GM18511 (cell line): ENCODE measurements at regions not wholly inside any gene's neighbourhood (a gene's known extent, or its start where the extent isn't known, plus 50 kb on each side); places are given as distances from the start of the nearest gene placed in this dataset.
A peak's percentile ranks its signal among the peaks of the same experiment; 100 is the strongest.

Experiments used
- ATAC-seq: cut with Tn5 transposase; IDR thresholded peaks from one replicate; pipeline ENCODE4 v1.9.1; 2021; ENCODE audit warnings: mild to moderate bottlenecking, moderate library complexity; ENCODE audit not compliant: unreplicated experiment

- no peak for ATAC-seq
Measured at GRCh38 chr4:15130441-15130840, 128.2 kb downstream of the CPEB2 start.

GRCh38 chr4:15131551-15131950 lies 129.3 kb downstream of the CPEB2 start:
- no peak for ATAC-seq

GRCh38 chr4:15132739-15133138 lies 130.5 kb downstream of the CPEB2 start:
- no peak for ATAC-seq

GRCh38 chr4:15139599-15139998 lies 137.3 kb downstream of the CPEB2 start:
- ATAC-seq = no peak

GRCh38 chr4:15142201-15142600 lies 139.9 kb downstream of the CPEB2 start:
- ATAC-seq = no peak

DNA sequence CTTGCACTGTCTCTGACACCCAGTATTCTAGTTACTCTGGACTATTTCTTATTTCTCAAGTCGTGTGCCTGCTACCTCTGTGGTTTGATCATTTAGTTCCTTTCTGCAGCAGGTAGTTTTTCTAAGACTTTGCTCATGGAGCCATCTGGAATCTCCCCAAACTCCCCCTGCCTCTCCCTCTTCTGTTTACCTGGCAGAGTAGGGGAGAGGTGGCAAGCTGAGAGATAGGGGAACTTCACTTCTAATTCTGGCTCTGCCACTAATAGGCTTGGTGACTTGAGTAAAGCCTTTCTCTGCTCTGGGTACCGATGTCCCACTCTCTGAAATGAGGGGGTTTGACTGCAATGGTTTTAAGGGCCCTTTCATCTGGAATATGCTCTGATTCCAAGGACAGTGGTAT lies 141.3 kb downstream of the CPEB2 start:
- ATAC-seq = peak; percentile 55

- no peak for ATAC-seq
Measured at GRCh38 chr4:15144249-15144966, 142.1 kb downstream of the CPEB2 start.

GRCh38 chr4:15144967-15145295 lies 142.7 kb downstream of the CPEB2 start:
- ATAC-seq = no peak

- ATAC-seq = no peak
Measured at GRCh38 chr4:15145709-15146108, 143.4 kb downstream of the CPEB2 start.

DNA sequence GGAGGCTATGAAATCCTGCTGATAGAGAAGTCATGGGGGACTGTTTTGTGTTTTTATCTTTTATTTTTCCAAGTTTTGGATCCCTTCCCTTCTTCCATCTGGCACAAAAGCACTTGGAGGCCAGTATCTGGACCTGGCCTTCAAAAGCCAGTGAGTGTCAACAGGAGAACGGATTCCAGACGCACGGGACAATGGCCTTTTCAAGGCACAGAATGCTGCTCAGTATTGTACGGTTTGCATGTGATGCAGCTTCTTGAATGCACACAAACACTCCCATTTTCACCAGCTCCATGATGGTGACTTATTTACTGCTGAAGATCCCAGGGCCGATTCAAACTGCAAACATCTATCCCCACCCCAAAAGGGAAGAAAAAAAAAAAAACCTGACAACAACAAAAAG lies 145.4 kb downstream of the CPEB2 start:
- no peak for ATAC-seq

DNA sequence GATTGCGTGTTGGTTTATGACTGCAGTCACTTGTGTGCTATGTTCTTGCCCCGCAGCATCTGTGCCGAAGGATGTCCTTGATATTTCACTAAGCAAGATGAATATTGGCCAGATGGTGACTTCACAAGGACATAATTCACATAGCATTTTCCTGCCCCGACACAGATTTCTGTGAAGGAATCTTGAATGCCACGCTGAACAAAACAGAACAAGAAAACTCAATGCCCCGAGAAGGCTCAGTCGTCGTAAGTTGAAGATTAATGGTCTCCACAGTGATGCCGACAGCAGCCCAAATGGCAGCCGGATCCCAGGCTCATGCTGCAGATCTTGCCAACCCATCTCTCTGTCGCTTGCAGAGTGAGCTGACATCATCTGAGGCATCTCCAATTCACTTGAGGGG lies 145.9 kb downstream of the CPEB2 start:
- no peak for ATAC-seq

- ATAC-seq = no peak
Measured at GRCh38 chr4:15148691-15149090, 146.4 kb downstream of the CPEB2 start.

DNA sequence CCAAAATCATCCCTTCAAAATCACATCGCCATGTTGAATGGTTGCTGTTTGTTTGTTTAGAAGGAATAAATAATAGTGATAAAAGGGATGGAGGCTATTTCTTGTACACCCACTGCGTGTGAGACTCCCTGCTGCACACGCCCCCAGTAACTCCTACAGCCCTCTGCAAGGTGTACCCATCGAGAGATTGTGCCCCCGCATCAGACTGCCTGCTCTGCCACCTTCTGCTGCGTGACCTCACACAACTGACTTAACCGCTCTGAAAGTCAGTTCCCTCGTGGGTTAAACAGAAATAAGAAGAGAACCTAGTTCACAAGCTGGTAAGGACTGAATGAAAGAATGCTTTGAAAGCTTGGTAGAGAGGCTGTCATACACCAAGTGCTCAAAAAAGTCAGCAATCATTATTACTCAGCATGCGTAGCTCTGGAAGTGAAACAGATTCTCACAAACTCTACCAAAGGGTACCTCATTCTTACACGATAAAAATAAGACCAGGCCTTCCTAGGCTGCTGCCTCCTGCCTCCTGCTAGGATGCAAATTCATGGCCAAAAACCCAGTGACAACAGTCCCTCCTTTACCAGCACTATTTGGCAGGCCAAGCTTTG lies 147.1 kb downstream of the CPEB2 start:
- peak; percentile 80 for ATAC-seq

DNA sequence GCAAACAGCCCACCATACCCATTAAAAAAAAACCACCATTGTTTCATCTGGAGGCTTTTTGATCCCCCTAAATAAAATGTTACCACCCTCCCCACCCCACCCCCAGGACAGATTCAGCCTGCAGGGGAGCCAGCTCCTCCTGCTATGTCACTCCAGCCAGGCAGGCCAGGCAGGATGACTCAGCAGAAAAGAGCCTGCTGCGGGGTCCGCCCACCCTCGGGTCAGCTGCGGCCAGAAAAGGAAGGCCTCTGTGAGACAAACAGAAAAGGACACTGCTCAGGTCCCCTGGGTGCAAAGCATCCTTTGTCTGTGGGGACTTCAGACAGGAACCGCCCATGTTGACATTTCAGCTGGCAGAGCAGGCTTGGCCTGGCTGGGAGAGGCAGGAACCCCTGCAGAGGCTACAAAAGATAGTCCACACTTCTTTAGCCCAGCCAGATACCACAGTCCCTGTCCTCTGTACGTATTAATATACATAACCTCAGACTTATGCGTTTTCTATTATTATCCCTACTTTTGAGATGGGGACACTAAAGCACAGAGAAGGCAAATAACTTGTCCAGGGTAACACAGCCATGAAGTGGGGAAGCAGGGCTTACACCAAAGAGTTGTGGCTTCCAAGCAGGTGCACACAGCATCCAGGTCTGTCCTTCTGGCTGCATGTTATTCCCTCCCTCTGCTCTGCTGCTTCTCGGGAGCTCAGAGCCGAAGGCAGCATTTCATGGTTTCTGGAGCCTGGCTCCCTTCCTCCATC lies 147.7 kb downstream of the CPEB2 start:
- ATAC-seq = peak; percentile 90

DNA sequence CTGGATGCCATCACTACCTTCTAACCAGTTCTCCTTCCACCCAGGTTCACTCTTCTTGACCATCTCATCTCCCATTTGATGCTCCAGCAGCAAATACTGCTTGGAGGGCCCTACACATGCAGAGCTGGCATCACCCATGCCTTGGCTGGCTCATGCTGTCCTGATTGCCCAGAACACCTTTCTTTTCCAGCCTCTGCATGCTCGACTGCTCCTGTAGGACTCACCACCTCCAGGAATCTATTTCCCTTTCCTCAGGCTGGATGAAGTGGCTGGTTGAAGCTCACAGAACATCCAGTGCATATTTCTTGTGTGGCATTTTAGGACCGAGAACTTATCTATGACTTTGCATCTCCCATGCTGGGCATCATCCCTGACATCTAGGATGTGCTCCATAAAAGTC lies 148.3 kb downstream of the CPEB2 start:
- ATAC-seq = no peak

DNA sequence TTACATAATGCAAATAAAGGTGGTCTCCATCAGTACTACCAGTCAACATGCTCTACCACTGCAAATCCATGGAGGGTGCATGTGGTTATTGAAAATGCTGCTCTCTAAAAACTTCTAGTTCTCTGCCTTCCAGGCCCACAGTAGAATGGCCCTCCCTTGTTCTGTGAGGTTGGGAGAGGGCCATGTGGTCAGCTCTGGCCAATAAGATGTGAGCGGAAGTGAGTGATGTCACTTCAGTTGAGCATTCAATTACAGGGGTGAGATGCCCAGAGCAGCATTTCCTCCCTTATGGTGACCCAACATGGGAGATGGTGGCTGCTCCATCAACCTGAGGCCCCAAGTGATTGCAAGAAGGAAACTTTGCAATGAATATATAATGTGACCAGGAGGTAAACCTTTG lies 148.8 kb downstream of the CPEB2 start:
- ATAC-seq = no peak

DNA sequence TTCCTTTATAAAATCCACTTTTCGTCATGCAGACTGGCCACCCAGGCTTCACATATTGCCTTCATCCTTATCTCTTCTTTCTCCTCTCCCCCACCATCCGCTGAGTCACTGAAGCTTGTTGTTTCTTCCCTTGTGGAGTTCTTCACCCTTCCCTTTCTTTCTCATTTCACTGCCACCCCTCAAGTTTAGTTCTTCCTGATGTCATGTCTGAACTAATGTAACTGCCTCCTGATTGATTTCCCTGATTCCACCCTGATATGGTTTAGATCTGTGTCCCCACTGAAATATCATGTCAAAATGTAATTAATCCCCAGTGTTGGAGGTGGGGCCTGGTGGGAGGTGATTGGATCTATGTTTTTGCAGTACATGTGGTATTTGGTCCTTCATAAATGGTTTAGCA lies 151.4 kb downstream of the CPEB2 start:
- no peak for ATAC-seq

DNA sequence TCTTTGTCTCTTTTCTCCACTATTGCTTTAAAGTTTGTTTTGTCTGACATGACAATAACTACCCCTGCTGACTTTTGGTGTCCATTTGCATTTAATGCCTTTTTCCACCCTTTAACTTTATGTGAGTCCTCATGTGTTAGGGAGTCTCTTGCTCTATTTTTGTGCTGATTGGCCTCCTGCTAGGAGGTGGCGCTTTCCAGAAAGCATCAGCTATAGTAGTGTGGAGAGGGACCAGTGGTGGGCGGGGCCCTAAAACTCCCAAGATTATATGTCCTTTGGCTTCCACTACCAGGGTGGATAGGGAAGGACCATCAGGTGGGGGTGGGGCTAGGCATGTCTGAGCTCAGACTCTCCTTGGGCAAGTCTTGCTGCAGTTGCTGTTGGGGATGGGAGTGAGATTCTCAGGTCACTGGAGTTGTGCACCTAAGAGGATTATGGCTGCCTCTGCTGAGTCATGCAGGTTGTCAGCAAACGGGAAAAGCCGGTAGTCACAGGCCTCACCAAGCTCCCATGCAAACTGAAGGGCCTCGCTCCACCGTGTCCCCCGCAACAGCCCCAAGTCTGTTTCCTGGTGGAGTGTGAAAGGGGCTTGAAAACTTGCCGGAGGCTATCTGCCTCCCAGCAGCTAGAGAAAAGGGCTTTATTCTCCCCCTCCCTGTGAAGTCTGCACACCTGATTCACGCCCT lies 156.3 kb downstream of the CPEB2 start:
- ATAC-seq = no peak

DNA sequence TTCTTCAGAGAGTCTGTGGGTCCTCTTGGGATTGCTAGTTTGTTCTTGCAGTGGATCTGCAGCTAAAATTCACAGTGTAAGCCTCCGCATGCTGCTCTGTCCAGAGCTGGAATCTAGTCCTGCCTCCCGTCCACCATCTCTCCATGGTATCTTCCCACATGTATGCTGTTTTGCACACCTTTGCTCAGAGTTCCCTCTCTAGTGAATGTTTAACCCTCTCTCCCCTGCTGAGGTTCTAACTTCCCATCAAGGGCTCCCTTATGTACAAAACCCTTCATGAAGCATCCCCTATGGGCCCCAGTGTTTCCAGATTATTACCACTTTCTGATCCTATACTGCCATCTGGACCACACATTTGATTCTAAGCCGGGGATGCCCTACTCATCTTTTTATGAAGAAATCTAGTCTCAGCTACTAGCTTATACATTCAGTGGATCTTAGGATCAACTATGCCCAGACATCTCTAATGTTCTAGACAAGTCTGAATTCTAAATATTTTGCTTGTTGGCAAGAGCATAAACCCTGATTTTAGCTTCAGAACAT lies 157.3 kb downstream of the CPEB2 start:
- no peak for ATAC-seq

GRCh38 chr4:15161439-15161838 lies 159.2 kb downstream of the CPEB2 start:
- no peak for ATAC-seq

GRCh38 chr4:15162046-15162445 lies 159.8 kb downstream of the CPEB2 start:
- ATAC-seq = no peak
